Right kidney (tissue), 1 donor: ENCODE measurements at regions not wholly inside any gene's neighbourhood (a gene's known extent, or its start where the extent isn't known, plus 50 kb on each side); places are given as distances from the start of the nearest gene placed in this dataset.
"Not testable (repeated sequence)": the region's sequence is repeated elsewhere in the genome, so short reads cannot be mapped to it uniquely, and the experiment has no call there.

Experiments
- DNase-seq: peaks from one replicate; pipeline ENCODE4 v3.0.0-alpha.2; 2016

DNA sequence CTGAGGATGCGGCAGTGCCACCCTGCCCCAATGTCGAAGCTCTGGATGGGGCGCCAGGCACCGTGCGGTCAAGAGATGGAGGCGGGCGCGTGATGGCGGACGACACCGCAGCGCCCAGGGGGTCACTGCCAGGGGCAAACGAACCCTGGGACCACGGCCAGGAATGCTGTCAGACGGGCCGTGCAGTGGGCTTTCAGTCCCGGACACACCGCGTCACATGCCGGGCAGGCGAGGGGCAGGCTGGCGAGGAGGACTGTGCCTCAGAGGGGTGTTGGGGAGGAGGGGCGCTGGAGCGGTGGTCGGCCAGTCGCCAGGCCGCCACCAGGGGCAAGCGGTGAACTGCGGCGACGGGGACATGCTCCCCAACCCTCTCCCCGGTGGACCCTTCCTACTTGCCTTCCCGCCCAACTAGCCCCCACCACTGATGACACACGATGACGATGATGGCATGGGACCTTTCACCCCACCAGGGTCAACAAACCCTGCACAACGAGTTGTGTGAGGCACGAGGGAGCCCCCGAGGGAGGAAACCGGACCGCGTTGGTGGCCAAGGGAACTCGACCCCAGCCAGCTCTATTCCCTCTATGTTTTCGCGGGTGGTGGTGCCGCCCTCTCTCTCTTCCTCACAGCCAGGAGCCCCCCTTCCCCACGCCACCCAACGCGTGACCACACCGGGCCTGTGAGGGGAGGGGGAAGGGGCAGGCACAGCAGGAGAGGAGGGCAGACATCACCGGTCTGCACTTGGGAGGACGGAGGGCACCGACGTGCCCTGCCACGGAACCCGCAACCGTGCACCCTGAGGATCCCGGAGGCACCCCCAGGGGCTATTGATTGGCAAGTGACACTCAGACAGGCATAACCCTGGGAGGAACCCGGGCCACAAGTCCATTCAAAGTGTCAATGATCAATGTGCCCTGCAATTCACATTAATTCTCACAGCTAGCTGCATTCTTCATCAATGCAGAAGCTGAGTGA is 1960.9 kb upstream of the DEFB115 start:
- DNase-seq = no peak

DNA sequence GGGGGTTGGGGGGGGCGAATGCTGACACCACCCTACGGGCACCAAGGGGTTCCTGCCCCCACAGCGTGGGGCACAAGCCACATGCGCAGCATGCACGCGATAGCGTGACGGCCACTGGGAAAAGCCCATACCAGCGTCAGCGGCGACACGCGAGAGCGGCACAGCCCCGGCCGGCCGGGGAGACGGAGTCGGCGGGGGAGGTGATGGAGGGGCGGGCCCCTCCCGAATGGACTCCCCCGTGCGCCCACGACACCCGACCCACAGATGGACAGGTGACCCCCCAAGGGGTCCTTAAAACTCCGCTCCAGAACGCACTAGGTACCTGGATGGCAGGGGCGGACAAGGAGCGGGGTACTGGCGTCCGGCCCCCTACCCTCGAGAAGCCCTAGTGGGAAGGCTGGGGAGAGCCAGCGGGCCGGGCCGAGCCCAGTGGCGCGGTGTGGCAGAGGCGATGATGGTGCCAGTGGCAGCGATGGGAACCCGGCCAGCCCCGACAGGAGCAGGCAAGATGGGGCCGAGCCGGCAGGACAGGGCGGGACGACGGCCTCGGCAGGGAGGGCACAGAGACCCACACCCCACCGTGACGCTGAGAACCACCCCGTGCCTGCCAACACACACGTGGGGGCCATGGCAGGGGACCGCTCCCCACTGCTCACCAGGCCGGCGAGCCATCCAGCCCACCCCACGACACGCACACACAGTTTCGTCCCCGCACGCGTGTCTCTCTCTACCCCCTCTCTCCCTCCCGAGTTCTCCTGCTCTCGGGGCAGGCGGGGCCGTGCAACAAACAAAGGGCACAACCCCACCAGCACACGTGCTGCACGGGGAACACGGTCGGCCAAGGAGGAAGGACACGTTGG is 1959.8 kb upstream of the DEFB115 start:
- DNase-seq = no peak

DNA sequence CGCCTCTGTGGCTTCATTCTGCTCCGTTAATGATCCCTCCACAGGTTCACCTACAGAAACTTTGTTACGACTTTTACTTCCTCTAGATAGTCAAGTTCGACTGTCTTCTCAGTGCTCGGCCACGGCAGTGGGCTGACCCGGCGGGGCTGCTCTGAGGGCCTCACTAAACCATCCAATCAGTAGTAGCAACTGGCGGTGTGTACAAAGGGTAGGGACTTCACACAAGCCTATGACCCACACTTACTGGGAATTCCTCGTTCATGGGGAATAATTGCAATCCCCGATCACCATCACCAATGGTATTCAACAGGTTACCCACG is 1959.2 kb upstream of the DEFB115 start:
- no peak for DNase-seq

DNA sequence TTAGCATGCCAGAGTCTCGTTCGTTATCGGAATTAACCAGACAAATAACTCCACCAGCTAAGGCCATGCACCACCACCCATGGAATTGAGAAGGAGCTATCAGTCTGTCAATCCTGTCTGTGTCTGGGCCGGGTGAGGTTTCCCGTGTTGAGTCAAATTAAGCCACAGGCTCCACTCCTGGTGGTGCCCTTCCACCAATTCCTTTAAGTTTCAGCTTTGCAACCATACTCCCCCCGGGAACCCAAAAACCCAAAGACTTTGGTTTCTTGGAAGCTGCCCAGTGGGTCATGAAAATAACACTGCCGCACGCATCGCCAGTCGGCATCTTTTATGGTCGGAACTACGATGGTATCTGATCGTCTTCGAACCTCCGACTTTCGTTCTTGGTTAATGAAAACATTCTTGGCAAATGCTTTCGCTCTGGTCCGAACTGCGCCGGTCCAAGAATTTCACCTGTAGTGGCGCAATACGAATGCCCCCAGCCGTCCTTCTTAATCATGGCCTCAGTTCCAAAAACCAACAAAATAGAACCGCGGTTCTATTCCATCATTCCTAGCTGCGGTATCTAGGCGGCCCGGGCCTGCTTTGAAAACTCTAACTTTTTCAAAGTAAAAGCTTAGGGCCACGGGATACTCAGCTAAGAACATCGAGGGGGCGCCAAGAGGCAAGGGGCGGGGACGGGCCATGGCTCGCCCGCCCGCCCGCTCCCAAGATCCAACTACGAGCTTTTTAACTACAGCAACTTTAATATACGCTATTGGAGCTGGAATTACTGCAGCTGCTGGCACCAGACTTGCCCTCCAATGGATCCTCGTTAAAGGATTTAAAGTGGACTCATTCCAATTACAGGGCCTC is 1958.5 kb upstream of the DEFB115 start:
- DNase-seq = no peak

DNA sequence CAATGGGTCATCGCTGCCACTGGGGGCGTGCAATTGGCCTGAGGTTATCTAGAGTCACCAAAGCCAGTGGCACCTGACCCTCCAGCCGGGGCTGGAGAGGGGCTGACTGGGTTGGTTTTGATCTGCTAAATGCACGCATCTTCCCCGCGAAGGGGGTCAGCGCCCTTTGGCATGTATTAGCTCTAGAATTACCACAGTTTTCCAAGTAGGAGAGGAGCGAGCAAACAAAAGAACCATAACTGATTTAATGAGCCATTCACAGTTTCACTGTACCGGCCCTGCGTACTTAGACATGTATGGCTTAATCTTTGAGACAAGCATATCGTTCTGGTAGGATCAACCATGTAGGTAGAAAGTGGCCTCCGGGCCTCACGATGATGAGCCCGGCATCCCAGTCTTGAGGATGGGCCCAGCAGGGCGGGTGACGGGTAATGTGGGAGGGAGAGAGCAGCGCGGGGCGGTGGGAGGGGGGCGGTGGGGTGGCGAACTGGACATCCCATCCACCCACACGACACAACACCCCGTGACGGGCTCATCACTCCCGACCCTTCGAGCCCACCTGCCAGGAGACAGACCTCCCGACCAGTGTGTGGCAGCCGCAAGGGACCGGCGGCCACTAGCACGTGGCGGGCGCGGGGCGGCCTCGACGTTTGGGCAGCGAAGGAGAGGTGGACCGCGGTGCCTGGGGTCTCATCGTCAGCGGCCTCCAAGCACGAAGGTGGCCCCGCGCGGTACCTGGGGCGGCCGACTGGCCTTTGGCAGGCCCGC is 1957.5 kb upstream of the DEFB115 start:
- DNase-seq = no peak

DNA sequence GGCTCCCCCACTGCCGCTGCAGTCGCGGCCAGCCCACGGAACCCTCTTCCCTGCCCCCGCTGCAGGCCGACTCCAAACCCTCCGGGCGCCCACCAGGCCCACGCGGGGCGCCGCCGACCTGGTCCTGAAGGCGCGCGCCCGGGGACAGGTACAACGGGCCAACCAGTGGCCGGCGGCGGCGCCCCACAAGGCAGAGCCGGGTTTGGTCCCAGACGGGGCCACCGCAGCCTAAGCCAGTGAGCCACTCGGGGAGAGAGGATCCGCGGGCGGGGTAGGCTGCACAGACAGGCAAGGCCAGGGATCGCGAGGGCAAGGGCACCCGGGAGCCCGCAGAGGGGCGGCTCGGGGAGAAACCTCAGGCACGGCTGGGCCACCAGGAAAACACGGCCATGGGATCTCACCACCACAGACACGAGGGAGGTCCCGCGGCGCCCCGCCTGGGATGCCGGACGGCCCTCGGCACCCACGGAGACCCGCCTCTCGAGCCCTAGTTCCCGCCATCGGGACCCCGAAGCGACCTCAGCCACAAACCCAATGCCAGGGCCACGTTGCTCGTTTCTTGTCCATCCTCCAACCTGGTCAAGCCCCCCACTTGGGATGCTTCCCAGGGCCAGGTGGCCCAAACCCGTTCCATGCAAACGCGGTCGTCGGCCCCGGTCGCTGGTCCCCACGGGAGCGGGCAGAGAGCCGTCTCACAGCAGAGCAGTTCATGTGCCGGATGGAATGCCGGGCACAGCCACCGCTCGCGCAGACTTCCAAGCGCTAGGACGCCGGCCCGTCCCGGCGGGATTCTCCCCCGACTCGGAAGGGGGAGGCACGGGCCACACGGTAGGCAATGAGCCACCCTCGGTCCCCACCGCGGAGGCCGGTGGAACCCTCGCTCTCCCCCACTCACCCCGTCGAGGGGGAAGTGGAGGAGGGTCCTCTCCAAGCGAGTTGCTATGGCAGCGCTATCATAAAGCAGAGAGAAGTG is 1956.6 kb upstream of the DEFB115 start:
- no peak for DNase-seq

DNA sequence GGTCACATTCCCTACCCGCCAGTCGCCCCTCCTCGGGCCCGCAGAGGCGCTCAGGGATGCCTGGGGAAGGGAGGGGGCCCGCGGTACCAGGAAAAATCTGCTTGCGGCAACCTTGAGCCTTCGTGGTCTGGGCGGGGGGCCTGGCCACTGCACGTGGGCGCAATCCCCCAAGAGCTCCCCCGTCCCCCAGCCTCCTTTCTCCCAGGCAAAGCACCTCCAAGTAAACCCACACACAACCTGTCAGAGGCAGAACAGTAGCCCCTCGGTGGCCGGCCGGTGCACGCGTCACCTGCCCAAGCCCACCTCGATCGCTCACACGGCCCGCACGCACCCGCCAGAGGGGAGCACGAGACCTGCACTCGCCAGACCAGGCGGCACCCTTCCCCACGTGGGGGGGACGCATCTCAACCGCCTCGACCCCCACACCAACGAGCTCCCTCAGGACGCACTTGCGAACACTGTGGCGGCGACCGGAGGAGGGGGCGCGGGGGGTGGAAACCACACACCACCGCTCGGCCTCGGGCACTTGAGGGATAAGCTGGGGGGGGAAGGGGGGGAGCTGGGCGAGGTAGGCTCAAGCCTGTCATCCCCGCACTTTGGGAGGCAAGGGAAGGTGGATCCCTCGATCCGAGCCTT is 1955.7 kb upstream of the DEFB115 start:
- no peak for DNase-seq

DNA sequence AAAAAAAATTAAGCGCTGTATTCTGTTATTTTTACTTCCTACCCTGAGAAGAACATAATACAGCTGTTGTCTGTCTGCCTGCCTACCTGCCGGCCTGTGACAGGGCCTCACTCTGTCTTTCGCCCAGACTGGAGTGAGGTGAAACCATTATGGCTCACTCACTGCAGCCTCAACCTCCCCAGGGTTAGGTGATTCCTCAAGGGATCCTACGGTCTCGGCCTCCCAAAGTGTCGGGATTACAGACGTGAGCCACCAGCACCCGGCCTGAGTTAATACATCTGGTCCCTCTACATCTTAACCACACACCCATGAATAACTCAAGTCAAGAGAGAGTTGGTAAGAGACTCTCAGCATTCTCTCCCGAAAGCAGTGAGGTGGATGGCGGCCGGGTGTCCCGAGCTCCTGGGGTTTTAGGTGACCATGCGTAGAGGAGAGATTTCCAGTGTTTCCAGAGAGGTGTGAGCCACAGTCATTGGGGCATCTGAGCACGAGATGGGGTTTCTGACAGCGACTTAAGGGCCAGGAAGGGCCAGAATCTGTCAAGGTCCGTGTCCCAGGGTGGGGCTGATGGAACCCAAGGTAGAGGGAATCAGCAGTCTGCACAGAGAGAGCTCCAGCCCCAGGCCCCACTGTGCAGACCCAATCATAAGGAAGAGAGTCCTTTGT is 1954.4 kb upstream of the DEFB115 start:
- no peak for DNase-seq

DNA sequence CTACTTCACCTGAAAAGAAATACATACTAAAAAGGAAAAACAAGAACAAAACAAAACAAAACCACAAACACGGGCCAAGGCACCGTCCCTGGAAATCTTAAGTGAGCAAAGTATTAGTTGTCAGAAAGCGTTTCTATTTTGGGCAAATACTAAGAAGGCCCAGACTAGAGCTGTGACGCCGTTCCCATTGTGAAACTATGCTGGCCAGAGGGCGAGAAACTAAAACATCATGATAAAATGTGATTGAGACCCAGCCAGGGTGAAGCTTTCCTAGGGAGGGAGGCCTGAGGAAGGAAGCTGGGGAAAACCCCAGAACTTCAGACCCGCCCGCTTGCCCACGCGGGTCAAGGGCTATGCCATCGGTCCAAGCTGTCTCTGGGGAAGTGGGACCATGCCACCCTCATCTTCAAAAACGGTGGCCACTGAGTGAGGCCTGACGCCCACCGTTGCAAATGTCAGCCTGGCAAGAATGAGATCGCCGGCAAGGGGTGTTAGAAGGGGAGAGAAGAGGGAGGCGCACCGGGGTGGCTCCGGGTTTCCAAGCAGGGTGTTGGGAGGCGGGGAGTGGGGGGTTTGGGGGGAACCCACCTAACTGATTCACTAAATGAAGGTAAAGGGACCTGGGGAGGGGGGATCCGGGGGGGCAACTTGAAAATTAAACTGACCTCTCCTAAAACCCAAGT is 1950.9 kb upstream of the DEFB115 start:
- DNase-seq = no peak

DNA sequence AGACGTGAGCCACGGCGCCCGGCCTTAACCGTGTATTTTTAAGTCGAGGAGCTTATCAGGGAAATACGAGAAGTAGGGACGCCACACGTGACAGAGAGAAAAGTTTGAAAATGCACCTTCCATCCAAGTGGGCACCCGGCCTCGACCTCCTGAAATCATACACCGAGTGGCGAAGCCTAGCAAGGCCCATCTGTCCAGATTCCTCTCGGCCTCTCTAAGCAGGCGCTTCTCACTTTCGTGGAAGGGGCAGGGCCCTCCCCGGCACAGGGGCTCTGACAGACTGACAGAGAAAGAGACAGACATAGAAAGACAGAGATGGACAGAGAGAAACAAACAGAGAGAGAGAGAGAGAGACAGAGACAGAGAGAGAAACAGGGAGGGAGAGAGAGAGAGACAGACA is 1950.0 kb upstream of the DEFB115 start:
- DNase-seq = not testable (repeated sequence)

DNA sequence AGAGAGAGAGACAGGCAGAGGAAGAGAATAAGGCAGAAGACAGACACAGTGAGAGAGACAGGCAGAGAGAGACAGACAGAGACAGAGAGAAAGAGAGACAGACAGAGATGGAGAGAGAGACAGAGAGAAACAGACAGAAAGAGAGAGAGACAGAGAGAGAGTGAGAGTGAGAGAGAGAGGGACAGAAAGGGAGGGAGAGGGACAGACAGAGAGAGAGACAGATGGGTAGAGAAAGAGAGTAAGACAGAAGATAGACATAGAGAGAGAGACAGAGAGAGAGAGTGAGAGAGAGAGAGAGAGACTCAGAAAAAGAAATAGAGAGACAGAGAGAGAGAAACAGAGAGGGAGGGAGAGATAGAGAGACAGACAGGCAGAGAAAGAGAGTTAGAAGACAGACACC is 1948.5 kb upstream of the DEFB115 start:
- DNase-seq = not testable (repeated sequence)

DNA sequence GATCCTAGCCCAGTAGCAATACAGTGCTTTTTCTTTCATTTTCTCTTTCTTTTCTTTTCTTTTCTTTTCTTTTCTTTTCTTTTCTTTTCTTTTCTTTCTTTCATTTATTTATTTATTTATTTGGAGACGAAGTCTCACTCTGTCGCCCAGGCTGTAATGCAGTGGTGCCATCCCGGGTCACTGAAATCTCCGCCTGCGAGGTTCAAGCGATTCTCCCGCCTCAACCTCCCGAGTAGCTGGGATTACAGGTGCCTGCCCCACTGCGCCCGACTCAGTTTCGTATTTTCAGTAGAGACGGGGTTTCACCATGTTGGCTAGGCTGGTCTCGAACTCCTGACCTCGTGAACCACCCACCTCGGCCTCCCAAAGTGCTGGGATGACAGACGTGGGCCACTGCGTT is 1948.0 kb upstream of the DEFB115 start:
- DNase-seq = not testable (repeated sequence)

DNA sequence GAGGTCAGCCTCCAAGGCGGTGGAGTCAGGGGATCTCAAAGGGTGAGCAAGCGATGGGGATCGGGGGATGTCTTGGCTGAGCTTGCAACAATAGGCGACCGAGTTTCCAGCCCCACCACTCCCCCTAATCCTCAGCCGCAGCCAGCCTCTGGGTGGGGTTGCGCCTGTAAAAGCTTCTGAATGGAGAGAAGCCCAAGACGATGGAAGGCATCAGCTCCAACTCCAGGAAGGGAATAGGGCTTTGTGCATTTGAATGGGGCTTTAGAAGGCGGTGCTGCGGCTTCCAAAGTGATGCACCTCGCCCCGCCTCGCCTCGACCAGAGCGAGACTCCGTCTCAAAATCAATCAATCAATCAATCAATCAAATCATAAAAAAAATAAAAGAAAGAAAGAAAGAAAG is 1946.4 kb upstream of the DEFB115 start:
- not testable (repeated sequence) for DNase-seq

DNA sequence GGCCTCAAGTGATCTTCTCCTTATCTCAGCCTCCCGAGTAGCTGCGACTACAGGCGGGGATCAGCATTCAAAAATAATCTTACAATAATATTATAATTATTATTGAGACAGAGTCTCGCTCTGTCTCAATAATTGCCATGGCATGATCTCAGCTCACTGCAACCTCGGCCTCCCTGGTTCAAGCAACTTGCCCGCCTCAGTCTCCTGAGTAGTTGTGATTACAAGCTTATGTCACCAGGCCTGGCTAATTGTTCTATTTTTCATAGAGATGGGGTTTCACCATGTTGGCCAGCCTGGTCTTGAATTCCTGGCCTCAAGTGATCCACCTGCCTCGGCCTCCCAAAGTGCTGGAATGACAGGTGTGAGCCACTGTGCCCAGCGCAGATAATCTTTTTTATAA is 1944.8 kb upstream of the DEFB115 start:
- DNase-seq = not testable (repeated sequence)

DNA sequence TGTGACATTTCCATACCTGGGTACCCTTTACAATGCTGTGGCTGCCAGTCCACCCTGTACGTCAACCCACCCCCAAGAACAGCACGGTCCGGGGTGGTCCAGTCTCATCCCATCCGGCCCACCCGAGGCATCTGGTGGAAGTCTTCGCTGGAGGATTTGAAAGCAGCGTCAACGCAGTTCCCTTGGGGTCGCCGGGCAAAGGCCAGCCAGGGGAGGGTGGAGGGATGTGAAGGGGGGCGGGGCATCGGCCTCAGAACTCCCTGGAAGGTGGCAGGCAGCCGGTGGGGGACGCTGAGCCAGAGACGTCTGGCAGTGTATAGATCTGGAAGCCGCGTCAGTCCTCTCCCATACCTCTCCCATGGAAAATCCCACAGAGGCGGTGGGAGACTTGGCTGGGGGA is 1944.0 kb upstream of the DEFB115 start:
- no peak for DNase-seq

DNA sequence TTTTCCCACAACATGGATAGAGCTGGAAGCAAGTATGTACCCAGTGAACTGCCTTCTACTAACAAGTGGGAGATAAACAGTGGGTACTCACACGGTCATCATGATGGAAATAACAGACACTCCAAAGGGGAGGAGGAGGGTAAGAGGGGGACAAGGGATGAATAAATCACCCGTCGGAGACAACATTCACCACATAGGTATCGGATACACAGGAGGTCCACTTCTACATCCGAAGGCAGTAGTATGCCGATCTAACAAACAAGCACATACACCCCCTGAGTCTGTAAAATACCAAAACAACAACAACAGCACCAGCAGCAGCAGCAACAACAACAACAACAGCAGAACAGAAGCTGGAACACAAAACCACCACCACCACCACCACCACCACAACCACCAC is 1943.2 kb upstream of the DEFB115 start:
- DNase-seq = no peak

DNA sequence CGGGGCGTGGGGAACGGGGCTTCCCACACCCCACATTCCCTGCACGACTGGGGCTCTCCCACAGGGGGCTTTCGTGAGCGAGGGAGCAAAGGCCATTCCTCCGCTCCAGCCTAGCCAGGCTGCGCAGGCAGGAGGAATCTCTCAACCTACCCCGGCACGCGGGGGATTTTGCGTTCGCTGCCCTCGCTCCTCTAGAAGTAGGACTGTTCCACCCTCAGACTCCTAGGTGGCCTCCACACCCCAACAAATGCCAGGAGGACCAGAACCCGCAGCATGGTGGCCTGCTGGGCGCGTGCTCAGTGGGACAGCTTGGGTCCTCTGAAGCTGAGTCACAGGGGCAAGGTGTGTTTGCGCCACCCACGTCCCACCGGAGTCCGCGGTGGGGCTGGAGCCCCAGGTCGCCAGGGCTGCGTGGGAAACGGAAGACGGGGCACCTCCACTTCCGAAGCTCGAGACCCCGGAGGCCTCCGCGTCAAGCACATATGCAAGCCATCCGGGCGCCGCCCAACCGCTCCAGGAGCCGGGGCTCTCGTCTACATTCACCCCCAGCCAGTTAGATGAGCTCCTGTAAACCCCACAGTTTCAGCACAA is 1938.5 kb upstream of the DEFB115 start:
- no peak for DNase-seq

DNA sequence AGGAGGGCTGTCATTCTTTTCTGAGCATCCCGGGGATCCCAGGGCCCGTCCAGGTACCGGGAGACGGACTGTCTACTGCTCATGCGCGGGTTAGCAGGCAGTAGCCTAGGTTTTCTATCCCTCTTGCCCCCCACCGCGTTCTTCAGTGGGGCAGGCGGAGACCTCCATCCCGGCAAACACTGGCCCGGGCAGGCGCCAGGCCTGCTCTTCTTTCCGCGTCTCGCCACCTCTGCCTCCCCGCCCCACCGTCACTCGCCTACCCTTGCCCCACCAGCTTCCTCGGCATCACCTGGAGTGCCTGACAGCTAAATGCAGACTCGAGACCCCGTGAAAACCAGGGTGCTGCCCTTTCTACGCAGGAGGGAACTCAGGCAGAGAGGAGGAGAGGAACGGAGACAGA is 1937.7 kb upstream of the DEFB115 start:
- no peak for DNase-seq
